ENCODE measurements at regions not wholly inside any gene's neighbourhood (a gene's known extent, or its start where the extent isn't known, plus 50 kb on each side); places are given as distances from the start of the nearest gene placed in this dataset.
A peak's percentile ranks its signal among the peaks of the same experiment; 100 is the strongest.
"Not testable (repeated sequence)": the region's sequence is repeated elsewhere in the genome, so short reads cannot be mapped to it uniquely, and the experiment has no call there.

GRCh38 chr2:109678724-109679201, 64.6 kb downstream of the SOWAHC start:
- intact Hi-C loops (cut with DNase I; ENCODE audit: low total_unique reads); H3K36me3 ChIP-seq; H3K4me3 ChIP-seq; DNase-seq; H3K27me3 ChIP-seq (replicated peaks in 1 of 7); H3K9me3 ChIP-seq: not testable (repeated sequence)
- peak overlapping the region in 5 of 8 donors; percentile 17 to 57 (median 49) for H3K27ac ChIP-seq
- TF ChIP-seq POLR2AphosphoS5 (IDR thresholded peaks at IDR 0.05): peak in 2 of 3 donors; percentile 52 to 55
- peaks cover 11 to 48% (median 26%) of the 10 kb centered on the region in 6 donors for H3K4me1 ChIP-seq
- whole genome bisulfite sequencing, 5 donors: 44 to 69% (median 67%) methylated on average over 9 to 10 of the region's 10 CpGs

DNA sequence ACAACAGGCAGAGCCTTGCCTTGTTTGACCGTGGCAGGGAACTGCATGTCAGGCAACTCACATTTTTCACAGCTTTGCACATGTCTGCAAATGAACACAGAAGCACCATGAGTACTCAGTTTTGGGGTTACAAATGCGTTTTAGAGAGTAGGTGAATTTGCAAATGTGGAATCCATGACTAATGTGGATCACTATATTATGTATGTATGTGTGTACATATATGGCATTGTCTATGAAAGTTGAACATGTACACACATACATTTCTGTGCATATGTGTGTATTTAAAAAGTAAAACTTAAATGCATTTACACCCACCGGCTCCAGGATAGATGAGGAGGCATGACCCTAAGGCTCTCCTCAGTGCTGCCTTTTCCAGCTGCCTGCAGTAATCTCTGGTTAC, 65.1 kb downstream of the SOWAHC start:
- no peak for TF ChIP-seq CTCF (IDR thresholded peaks at IDR 0.05 in 8 of 11, conservative IDR thresholded peaks at IDR 0.05 in 3 of 11)
- Histone ChIP-seq H3K36me3 (no peaks in the 10 kb centered on the region), H3K27ac (peak overlapping the region in 5 of 8 donors; percentile 13 to 57 (median 39)), H3K4me3 (no peak overlapping the region), H3K4me1 (peaks cover 11 to 48% (median 26%) of the 10 kb centered on the region in 6 donors), H3K27me3 (replicated peaks in 1 of 7) (peaks cover 0 to 5% (median 0%) of the 10 kb centered on the region in 7 donors), H3K9me3 (no peaks in the 10 kb centered on the region)
- 66 to 75% (median 71%) methylated on average over 3 of the region's 3 CpGs for WGBS, 5 donors
- DNase-seq: no peak
- intact Hi-C loops (cut with DNase I; ENCODE audit: low total_unique reads): no loop called here

DNA sequence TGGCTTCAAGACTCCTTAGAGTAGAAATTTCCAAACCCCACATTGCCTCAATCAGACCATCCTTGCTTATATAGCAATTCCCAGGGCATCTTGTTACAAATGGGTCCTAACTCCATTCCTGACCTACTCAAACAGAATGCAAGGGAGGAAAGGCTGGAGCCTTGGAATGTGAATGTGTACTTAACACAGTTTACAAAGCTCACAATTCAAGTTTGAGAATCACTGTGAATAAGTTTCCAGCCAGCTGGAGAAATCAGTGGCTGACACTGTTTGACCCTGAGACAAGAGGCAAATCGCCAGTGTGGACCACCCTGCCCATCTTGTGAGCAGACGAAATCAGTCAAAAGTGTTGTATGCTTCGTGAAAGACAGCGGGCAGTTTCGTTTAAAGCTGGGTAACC, 65.5 kb downstream of the SOWAHC start:
- peaks cover 0 to 5% (median 0%) of the 10 kb centered on the region in 7 donors for H3K27me3 ChIP-seq (replicated peaks in 1 of 7)
- 68 to 88% (median 80%) methylated on average over 5 of the region's 5 CpGs for WGBS, 5 donors
- no peaks in the 10 kb centered on the region for H3K9me3 ChIP-seq
- peak overlapping the region in 2 of 8 donors; percentile 13 to 49 for H3K27ac ChIP-seq
- peaks cover 11 to 48% (median 26%) of the 10 kb centered on the region in 6 donors for H3K4me1 ChIP-seq
- intact Hi-C loops (cut with DNase I; ENCODE audit: low total_unique reads): no loop called here
- DNase-seq: no peak
- H3K36me3 ChIP-seq: no peaks in the 10 kb centered on the region
- no peak overlapping the region for H3K4me3 ChIP-seq
- TF ChIP-seq POLR2A (IDR thresholded peaks at IDR 0.05) (no peak), CTCF (IDR thresholded peaks at IDR 0.05 in 8 of 11, conservative IDR thresholded peaks at IDR 0.05 in 3 of 11) (no peak), POLR2AphosphoS5 (IDR thresholded peaks at IDR 0.05) (no peak)

GRCh38 chr2:109680523-109681297, 66.5 kb downstream of the SOWAHC start:
- TF ChIP-seq POLR2A (IDR thresholded peaks at IDR 0.05): no peak
- intact Hi-C loops (cut with DNase I; ENCODE audit: low total_unique reads): no loop called here
- Histone ChIP-seq H3K9me3 (no peaks in the 10 kb centered on the region), H3K4me1 (peaks cover 11 to 55% (median 27%) of the 10 kb centered on the region in 6 donors), H3K27ac (peak overlapping the region in 5 of 8 donors; percentile 4 to 79 (median 30)), H3K36me3 (no peaks in the 10 kb centered on the region), H3K4me3 (no peak overlapping the region), H3K27me3 (replicated peaks in 1 of 7) (peaks cover 0 to 5% (median 0%) of the 10 kb centered on the region in 7 donors)
- no peak for DNase-seq
- WGBS, 5 donors: 66 to 80% (median 73%) methylated on average over 11 of the region's 11 CpGs

DNA sequence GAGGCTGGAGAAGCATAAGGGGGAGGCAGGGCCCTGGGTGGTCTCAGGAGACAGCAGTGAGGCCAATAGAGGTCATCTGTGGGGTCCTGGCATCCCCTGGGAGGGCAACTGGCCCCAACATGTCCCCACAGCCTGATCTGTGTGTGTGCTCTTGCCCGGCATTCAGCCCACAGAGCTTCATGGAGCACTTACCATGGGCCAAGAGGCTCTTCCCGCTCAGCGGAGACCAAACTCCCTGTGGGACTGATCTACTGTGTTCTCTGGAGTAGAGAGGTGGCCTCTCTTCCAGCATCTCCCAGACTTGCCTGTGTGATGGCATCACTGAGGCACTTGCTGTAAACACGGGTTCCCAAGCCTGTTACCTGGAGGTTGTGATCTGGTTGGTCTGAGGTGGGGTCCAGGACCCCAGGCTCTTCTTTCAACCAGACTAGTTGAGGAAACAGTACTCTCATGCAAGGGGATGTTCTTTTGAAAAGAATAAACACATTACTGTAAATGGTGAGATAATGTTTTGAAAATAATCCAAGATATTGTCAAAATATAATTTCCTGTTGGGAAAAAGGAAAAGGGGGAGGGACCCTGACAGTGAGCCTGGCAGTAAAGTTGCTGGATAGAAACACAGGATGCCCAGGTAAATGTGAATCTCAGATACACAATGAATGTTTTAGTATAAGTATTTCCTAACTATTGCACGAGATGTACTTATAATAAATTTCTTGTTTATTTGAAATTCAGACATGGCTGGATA, 67.6 kb downstream of the SOWAHC start:
- TF ChIP-seq POLR2A (IDR thresholded peaks at IDR 0.05) (no peak), POLR2AphosphoS5 (IDR thresholded peaks at IDR 0.05) (peak in 1 of 3 donors; percentile 5)
- no peaks in the 10 kb centered on the region for H3K9me3 ChIP-seq
- no peak for DNase-seq
- peaks cover 0 to 5% (median 0%) of the 10 kb centered on the region in 7 donors for H3K27me3 ChIP-seq (replicated peaks in 1 of 7)
- WGBS, 5 donors: 65 to 78% (median 72%) methylated on average over 5 of the region's 5 CpGs
- intact Hi-C loops (cut with DNase I; ENCODE audit: low total_unique reads): no loop called here
- H3K4me3 ChIP-seq: no peak overlapping the region
- peak overlapping the region in 7 of 8 donors; percentile 30 to 79 (median 69) for H3K27ac ChIP-seq
- H3K4me1 ChIP-seq: peaks cover 11 to 61% (median 26%) of the 10 kb centered on the region in 6 donors
- H3K36me3 ChIP-seq: no peaks in the 10 kb centered on the region
